GM21786 (cell line): ENCODE measurements at regions not wholly inside any gene's neighbourhood (a gene's known extent, or its start where the extent isn't known, plus 50 kb on each side); places are given as distances from the start of the nearest gene placed in this dataset.

Source experiments
- ATAC-seq: cut with Tn5 transposase; IDR thresholded peaks from one replicate; pipeline ENCODE4 v1.9.1; 2021; ENCODE audit not compliant: unreplicated experiment

DNA sequence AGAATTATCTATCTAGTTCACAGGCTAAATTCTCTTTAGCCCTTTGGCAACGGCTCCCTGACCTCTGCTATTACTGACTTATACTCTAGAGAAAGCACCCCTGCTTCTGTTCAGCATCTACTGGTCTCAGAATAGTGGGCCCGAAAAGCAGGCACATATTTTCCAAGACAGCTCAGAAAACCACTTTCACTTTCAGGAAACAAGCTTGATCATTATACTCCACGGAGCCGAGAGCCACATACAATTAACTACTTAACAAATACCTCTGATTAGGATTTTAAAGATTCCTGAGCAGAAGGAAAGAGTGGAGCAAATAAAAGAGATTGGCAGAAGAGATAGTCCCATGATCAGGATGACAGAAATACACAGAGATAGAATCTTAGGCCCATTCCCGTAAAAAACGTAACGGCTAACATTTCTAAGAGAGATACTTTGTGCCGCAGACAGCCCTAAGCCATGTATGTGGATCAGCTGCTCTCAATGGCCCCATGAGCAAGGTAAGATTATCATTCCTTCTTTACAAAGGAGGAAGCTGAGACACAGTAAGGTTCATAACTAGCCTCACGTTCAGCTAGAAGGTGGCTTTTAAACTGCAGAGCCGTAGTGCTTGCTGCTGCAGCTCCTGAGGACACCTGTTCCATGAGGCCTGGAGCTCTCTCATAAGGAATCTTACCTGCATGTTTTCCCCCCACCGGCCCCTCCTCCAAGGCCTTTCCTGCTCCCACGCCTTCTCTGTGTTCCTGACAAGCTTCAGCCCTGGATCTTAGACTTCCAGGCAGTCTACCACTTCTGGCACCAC is 227.2 kb downstream of the FOXO1 start:
- ATAC-seq, result no peak

DNA sequence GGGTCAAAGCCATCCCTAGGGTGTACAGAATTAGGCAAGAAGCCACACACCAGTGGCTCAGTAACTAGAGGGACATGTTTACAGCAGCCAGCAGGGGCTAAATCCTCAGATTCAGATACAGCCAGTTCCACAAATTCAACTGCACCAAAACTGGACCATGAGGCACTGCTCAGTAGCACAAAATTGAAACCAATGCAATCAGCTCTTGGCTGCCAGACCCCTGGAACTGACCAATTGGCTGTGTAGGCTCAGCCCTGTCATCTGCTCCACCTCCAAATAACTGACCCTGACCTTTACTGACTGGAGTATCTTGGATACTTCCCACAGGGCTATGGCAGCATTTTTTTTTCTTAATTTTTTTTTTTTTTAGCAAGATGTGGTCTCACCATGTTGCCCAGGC is 226.5 kb downstream of the FOXO1 start:
- ATAC-seq, result no peak

DNA sequence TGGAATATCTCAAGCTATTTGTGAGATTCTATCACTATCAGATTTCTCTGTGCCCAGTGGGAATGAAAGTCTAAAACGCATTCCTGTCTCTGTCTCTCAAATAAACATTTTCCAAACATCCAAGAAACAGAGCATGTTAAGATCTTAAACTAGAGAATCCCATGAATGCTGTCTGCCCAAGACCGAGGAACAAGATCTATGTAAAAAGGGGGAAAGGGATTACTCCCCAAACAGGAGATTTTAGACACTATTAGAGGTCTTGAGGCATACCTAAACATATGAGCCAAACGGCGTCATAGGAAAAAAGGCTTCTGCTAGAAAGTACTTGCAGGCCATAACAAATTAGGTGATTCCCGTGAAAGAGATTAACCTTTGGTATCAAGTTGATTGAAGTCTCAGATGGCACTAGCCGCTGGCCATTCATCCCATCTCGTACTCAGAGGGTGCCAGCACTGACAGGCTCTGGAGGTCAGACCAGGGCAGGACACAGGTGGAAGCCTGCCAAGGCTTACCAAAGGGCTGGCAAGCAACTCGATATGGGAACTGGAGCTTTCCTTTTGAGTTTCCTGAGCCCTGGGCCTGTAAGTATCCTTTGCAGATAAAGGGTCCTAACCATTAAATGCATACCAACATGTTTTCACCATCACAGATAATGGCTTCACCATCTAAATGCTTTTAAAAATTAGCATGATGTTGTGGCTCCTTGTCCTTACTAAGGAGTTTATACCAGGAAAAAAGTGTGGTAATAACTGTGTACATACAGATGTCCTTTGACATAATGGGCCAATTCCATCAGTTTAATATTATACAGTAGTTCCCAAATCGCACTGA is 225.2 kb downstream of the FOXO1 start:
- ATAC-seq, result no peak

DNA sequence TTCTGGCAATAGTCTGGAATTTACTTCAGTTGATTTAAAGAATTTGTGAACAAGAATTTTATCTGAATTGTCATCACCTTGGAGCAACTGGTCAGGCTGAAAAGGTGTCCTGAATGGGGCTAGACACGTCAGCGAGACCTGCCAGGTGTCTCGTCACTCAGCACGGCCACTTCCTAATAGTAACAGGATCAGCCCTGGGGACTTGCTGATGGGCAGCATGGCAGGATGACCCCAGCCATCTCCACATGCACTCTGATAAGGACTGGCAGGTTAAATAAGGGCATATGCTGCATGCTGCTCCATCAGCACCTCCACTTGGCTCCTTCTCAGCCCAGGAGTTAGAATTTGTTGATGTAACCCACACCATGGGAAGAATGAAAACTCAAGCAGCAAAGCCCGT is 224.2 kb downstream of the FOXO1 start:
- ATAC-seq, result no peak

DNA sequence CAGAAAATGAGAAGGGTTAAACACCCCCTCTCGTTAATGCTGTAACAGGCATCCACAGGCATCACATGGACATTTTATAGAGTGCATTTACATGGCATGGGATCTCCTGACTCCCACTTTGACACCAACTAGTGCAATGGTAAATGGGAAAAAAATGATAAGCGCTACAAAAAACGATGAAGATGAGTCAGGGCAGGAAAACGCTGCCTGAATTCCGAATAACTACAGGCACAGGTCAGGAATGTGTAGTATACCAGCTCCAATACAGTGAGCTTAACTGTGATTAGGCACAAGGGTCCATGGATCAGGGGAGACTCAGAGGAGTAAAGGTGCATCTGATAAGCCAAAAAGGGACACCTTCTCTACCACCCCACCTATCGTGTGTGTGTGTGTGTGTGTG is 223.6 kb downstream of the FOXO1 start:
- ATAC-seq, result no peak

DNA sequence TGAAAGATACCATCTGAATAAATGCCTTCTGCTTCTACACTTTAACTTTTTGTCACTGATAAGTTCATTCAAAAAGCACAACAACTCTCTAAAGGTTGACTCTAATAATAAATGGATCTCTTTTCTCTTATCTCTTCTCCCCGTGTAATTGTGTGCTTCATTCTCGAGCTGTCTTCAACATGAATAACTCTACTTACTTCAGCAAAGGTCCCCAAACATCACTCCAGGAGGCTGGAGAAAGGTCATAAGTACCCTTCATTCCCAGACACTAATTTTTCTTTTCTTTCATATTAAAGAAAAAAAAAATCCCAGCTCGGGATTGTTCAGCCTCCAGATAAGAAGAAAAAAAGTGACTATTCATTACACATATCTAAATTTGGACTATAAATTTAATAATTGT is 222.2 kb downstream of the FOXO1 start:
- no peak for ATAC-seq

DNA sequence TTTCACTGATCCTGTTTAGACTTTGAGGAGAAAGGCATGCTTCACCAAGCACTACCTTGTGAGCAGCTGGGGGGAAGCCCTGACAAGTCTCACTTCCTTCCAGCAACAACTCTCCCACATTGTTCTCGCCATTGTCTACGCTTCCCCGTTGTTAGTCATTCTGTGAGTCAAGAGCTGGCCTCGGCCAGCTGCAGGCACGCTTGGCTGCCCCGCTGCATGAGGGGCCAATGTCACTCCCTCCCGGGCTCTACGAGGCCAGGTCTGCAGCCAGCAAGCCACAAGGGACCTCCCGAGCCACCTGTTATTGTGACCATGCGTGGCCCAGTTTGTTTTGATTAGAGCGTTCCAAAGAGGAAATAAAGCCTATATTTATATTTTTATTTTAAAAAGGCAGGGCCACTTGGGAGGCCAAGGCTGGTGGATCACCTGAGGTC is 220.9 kb downstream of the FOXO1 start:
- ATAC-seq, result peak; percentile 97

DNA sequence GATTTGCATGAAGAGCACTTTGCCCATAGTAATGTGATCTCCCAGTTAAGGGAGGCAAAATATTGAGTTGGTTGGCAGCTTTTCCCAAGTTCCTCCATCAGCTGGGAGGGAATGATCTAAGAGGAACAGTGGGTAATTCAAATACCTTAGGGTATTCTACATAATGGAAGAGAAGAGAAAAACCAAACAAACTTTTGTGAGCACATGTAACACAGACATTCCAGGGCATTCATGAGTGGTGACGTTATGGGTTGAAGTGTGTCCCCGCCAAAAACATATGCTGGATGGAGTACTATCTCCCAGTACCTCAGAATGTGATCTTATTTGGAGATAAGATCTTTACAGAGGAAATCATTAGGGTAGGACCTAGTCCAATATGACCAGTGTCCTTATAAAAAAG is 220.1 kb downstream of the FOXO1 start:
- no peak for ATAC-seq

DNA sequence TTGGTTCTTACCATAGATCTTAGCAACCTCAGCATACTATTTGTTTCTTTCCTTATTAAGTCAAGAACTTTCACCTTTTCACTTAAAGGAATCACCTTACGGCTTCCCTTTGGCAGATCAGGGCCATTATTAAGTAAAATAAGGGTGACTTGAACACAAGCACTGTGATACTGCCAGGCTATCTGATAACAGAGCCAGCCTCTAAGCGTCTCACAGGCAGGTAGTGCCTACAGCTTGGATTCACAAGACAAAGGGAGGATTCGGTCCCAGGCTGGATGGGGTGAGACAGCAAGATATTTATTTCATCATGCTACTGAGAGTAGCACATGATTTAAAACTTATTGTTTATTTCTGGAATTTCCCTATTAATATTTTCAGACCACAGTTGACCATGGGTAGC is 218.6 kb downstream of the FOXO1 start:
- ATAC-seq, result no peak

DNA sequence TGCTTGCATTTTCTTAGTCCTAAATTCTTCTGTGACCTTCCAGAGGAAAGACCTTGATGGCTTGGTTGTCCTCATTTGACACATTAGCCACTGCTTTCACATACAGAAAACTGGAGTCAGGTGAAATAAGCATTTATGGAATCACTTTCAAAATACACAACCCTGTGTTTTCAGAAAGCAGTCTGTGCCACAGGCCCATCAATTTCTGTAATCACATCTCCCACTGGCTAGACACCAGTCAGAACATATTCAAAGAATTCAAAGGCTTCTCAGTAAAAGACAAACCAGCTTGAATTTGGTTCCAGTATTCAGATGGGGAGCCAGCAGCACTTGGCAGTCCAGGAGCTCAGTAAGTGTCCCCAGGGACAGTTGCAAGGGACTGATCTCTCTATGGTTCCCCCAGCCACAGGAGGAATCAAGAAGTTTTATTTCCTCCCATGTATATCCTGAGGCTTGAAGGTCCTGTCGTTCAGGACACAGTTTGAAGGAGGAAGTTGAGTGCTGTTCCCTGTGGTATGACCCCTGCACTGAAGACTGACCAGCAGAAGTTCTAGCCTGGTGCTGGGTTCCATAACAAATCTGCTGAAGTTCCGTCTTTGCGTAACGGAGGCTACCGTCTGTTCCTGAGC is 214.3 kb downstream of the FOXO1 start:
- ATAC-seq, result no peak

DNA sequence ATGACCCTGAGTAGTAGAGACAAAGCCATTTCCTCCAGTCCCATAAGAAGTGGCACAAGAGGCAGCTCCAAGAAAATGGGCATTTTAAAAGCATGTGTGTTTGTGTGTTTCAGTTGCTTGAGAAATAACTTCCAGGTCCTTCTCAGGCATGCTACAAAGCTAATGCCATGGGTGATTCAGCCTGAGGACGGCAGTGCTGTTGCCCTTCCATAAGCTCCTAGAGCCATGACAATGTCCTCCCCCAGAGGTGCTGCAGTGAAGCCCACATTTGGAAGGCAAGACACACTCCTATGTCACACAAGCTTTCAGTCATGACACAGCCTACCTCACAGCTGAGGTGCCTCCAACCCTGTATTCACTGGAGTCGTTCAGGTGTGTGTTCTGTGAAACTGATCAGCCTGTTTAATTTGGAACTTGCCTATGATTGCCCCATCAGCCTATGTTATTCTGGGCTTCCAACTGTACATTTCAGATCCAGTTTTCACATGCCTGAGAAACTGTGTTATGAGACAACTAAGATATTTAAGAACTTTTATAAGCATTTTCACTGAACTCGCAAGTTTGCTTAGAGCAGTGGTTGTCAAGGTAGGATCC is 213.6 kb downstream of the FOXO1 start:
- no peak for ATAC-seq

DNA sequence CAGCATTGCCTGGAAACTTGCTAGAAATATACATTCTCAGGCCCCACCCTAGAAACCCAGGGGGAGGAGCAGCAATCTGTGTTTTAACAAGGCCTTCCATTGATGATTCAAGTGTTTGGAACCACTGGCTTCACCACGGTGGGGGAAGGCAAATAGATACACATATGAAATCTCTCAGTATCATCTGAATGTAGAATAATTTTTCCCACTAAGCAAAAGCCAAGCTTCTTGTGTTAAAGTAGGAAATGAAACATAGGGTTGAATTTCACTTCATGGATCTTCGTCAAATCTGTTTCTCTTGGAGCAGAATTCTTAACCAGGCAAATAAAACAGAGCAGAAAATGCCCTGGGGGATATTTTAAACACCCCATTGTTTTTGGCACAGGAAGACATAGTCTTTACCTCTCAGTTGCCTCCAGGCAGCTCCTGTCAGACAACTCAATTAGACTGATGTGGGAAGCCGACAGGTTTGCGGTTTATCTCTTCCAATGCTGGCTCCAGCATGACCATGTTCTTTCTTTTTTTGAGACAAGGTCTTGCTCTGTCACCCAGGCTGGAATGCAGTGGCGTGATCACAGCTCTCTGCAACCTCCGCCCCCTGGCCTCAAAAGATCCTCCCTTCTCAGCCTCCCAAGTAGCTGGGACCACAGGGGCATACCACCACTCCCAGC is 213.0 kb downstream of the FOXO1 start:
- ATAC-seq, result no peak

DNA sequence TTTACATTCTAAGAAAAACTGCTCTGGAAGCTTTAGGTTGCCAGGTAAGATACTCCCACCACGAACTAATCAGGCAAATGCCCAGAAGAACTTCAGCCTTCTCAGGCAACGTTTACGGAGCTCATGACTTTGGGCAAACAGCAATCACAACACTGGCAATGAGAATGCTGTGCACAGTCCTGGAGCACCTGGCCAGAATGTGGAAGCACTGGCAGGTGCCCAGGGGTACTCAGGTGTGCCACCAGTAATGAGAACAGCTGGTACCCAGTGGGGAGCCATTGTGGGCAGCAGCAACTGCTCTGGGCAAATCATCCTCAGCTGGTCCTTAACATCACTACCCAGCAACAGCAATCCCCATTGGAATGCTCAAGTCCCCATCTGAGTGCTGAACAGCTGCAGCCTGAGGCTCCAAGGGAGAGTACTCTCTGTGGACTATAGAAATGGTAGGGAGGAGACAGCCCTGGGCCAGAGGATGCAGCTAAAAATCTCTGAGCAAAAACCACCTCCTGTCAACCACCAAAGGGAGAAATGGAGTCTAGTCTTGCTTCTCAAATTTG is 210.0 kb downstream of the FOXO1 start:
- ATAC-seq, result no peak

DNA sequence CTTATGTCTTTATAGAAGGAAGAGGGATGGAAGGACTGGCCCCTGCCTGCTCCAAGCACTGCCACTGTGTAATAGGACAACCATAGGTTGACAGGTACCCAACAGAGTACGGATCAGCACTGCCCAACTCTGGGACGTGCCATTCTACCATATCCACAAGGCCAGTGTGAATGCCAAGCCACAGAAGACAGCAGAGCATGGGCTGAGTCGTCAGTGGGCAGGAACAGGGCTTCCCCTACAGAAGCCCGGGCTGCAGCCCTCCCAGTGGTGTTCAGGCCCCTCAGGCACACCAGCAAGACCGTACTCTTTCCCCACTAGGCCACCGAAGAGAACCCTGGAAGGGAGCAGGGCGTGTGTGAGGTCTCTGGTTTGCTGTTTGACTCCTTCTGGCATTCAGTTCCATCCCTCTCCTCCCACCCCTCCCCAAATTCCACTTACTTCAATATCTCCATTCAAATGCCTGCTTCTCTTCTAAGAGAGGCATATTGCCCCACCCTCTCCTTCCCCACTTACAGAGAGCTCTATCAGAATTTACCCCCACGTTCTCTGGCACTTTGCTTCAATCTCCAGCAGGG is 209.4 kb downstream of the FOXO1 start:
- ATAC-seq, result no peak

DNA sequence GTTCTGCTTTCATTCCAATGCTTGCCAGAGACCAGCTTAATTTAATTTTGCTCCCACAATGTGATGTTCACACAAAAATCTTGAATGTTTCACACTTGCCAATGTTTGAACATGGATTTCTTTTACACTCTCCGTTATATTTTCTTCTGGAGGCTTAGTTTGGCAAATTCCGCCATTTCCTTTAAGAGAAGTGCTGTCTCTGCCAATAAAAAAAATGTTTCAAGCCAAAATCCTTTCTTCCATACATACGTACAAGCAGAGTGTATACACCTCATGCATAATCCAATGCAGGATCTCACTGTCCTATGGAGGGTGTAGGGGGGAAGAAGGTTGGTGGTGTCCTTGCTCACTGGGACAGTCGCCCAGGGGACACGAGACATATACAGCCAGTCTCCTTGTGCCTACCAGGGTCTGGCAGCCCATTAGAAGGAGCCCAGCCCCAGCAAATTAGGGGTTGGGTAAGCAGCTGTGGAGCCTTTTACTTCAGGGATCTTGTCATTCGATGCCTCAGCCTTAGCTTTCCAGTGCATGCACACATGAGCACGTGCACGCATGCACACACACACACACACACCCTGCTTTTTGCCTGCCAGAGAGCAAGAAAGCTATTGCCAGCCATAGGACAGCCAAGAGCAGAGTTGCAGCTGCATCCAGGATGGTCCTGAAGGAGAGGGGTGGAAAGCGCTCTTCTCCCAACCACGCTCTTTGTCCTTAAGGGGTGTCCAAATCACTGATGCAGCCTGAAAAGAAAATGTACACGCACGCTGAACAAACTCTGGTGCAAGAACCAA is 208.3 kb downstream of the FOXO1 start:
- ATAC-seq, result no peak

DNA sequence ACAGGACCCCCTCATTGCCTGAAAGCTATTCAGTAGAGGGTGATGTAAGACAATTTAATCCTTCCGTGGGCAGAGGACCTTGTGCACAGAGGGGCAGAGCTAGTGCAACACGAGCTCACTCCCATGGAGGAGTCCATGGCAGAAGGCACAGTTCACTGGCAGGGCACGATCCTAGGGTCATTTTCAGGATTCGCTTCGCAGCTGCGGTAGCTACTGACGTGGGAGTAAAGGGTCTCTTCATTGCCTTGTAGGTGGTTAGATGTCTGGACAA is 207.8 kb downstream of the FOXO1 start:
- no peak for ATAC-seq

DNA sequence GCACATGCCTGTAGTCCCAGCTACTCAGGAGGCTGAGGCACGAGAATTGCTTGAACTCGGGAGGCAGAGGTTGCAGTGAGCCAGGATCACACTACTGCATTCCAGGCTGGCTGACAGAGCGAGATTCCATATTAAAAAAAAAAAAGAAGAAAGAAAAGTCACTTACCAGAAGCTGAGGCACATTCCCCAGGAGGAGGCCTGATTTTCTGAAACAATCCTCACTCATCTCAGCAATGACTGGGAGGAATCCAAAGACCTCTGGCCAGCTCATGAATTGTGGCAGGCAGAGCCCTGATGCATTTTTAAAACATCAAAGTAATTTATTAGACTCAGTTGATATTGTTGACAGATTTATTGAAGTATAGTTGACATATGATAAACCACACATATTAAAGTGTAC is 206.3 kb downstream of the FOXO1 start:
- no peak for ATAC-seq

DNA sequence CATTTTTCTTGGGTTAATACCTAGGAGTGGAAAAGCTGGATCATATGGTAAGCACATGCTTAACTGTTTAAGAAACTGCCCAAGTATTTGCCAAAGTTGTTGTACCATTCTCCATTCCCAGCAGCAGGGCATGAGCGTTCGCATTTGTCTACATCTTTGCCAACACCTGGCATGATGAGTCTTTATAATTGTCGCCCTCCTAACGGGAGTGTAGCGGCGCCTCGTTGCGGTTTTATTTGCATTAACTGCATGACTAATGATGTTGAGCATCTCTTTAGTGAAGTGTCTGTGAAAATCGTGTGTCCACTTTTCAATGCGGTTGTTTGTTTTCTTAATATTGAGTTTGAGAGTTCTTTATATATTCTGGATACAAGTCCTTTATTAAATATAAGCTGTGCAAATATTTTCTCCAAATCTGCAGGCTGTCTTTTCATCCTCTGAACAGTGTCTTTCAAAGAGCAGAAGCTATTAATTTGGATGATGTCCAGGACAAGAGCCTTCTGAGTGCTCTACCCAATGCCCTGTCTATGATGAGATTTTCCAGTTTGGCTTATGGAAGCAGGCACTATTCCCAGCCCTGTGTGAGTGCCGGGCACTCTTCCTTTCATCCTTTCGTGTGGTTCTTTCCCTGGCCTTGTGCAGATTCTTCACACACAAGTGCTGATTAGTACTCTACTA is 202.0 kb downstream of the FOXO1 start:
- no peak for ATAC-seq

DNA sequence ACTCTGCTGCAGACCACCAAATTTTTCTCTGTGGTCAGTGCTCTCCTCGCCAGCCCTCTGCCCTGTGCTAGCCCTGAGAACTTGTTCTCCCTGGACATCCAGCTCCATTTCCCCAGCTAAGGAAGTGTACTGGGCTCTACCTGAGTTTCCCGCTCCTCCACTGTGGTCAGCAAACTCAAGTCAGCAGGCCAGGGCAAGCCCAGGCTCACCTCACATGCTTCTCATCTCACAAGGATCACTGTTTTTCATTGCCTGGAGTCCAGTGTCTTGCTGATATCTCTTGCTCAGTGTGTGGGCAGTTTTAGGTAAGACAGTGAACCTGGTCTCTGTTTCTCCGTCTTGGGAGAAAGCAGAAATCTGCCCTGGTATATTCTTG is 201.4 kb downstream of the FOXO1 start:
- no peak for ATAC-seq
